NCI-H748 treated with DMSO at 0.1 percent for 48 hours (cell line): ENCODE measurements at regions not wholly inside any gene's neighbourhood (a gene's known extent, or its start where the extent isn't known, plus 50 kb on each side); places are given as distances from the start of the nearest gene placed in this dataset.
"Not testable (repeated sequence)": the region's sequence is repeated elsewhere in the genome, so short reads cannot be mapped to it uniquely, and the experiment has no call there.

Experiments
- DNase-seq: peaks from one replicate; lab custom pipeline; 2025; lab: John Stamatoyannopoulos, UW

GRCh38 chr9:97773091-97773490 lies 76.0 kb upstream of the XPA start:
- no peak for DNase-seq

- no peak for DNase-seq
These were observed 76.6 kb upstream of the XPA start for GRCh38 chr9:97773723-97774122.

- no peak for DNase-seq
These were observed 77.5 kb upstream of the XPA start for GRCh38 chr9:97774673-97775072.

GRCh38 chr9:97778740-97779139 lies 74.3 kb upstream of the FOXE1 start:
- not testable (repeated sequence) for DNase-seq

- no peak for DNase-seq
These were observed 73.4 kb upstream of the FOXE1 start for GRCh38 chr9:97779608-97780007.

- DNase-seq, result no peak
These were observed 71.1 kb upstream of the FOXE1 start for GRCh38 chr9:97781902-97782301.

- DNase-seq, result no peak
These were observed 66.7 kb upstream of the FOXE1 start for GRCh38 chr9:97786341-97786740.

- DNase-seq, result no peak
These were observed 65.5 kb upstream of the FOXE1 start for GRCh38 chr9:97787551-97787950.

- DNase-seq, result no peak
These were observed 64.0 kb upstream of the FOXE1 start for GRCh38 chr9:97788763-97789663.

- no peak for DNase-seq
These were observed 62.5 kb upstream of the FOXE1 start for GRCh38 chr9:97790542-97790941.

- DNase-seq, result no peak
These were observed 61.5 kb upstream of the FOXE1 start for GRCh38 chr9:97791542-97791941.

GRCh38 chr9:97793067-97793466 lies 60.0 kb upstream of the FOXE1 start:
- no peak for DNase-seq

- DNase-seq, result no peak
These were observed 58.4 kb upstream of the FOXE1 start for GRCh38 chr9:97794666-97795065.

- not testable (repeated sequence) for DNase-seq
These were observed 56.9 kb upstream of the FOXE1 start for GRCh38 chr9:97796176-97796575.

- no peak for DNase-seq
These were observed 51.8 kb upstream of the FOXE1 start for GRCh38 chr9:97801180-97801579.

- DNase-seq, result no peak
These were observed 50.8 kb upstream of the FOXE1 start for GRCh38 chr9:97802276-97802675.

- peak; percentile 65 for DNase-seq
These were observed 49.6 kb upstream of the FOXE1 start for GRCh38 chr9:97803167-97804058.
